ENCODE measurements at regions not wholly inside any gene's neighbourhood (a gene's known extent, or its start where the extent isn't known, plus 50 kb on each side); places are given as distances from the start of the nearest gene placed in this dataset.

DNA sequence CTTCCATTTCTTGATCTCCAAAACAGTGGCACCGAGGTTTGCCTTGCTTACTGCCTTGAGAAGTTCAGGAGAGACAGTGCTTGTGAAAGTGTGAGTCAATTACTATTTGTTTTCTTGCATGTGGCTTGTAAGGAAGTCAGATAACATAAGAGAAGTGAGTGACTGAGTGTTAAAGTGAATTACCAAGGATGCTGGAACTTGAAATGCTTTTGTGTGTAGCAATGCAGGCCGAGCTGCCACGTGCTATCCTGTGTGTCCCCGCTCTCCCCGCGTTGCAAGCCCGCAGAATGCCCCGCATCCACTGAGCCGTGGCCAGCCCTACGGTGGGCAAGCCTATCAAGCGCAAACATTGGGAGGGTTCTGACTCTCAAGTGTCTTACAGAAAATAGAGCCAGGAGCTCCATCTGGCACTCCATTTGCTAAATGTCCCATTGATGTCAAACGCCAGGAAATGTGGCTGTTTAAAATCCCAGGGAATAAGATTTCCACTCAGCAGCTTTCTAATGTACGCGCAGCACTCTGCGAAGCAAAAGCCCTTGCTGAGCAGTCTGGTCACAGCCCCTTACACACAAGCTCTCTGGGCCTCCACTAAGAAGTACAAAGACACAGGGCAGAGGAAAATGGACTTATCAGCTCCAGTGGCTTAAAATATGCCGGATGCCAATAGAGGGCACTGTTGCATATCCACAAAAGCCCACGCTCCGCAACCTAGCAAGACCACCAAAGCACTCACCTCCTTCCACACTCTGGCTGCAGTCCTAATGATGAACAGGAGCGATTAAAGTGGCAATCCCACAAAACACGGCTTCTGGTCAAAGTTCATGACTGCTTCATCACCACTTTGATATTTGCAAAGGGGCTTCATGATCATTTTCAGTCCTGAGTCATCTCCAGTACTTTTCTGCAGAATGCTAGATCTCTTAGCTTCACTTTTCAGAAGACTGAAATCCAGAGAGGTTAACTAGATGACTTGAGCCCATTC, 158.0 kb upstream of the ITGB1 start:
- TF ChIP-seq, protein P1, sequence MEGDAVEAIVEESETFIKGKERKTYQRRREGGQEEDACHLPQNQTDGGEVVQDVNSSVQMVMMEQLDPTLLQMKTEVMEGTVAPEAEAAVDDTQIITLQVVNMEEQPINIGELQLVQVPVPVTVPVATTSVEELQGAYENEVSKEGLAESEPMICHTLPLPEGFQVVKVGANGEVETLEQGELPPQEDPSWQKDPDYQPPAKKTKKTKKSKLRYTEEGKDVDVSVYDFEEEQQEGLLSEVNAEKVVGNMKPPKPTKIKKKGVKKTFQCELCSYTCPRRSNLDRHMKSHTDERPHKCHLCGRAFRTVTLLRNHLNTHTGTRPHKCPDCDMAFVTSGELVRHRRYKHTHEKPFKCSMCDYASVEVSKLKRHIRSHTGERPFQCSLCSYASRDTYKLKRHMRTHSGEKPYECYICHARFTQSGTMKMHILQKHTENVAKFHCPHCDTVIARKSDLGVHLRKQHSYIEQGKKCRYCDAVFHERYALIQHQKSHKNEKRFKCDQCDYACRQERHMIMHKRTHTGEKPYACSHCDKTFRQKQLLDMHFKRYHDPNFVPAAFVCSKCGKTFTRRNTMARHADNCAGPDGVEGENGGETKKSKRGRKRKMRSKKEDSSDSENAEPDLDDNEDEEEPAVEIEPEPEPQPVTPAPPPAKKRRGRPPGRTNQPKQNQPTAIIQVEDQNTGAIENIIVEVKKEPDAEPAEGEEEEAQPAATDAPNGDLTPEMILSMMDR (IDR thresholded peaks at IDR 0.05), result peak in 5 of 7 experiments; percentile 24 to 41 (median 31)
- TF ChIP-seq POLR2A (IDR thresholded peaks at IDR 0.05), result no peak
